ENCODE measurements at regions not wholly inside any gene's neighbourhood (a gene's known extent, or its start where the extent isn't known, plus 50 kb on each side); places are given as distances from the start of the nearest gene placed in this dataset.

DNA sequence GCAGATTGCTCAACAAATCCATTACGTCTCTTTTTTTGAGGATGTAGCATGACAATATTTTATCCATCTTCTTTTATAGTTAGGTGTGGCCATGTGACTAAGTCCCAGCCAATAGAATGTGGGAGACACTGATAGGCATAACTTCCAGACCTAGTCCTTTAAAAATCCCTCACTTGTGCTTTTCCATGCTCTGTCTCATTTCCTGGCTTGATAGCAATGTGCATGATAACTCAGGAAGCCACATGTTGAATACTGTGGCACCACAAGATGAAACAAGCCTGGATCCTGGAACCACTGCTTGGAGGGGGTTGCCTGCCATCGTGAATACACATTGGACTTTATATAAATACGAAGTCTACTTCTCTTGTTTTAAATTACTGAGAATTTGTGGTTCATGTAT, 184.0 kb upstream of the NEIL3 start:
- TF ChIP-seq EZH2phosphoT487 (IDR thresholded peaks at IDR 0.05; ENCODE audit: low read depth, severe bottlenecking, unreplicated experiment): no peak
- TF ChIP-seq, protein P1, sequence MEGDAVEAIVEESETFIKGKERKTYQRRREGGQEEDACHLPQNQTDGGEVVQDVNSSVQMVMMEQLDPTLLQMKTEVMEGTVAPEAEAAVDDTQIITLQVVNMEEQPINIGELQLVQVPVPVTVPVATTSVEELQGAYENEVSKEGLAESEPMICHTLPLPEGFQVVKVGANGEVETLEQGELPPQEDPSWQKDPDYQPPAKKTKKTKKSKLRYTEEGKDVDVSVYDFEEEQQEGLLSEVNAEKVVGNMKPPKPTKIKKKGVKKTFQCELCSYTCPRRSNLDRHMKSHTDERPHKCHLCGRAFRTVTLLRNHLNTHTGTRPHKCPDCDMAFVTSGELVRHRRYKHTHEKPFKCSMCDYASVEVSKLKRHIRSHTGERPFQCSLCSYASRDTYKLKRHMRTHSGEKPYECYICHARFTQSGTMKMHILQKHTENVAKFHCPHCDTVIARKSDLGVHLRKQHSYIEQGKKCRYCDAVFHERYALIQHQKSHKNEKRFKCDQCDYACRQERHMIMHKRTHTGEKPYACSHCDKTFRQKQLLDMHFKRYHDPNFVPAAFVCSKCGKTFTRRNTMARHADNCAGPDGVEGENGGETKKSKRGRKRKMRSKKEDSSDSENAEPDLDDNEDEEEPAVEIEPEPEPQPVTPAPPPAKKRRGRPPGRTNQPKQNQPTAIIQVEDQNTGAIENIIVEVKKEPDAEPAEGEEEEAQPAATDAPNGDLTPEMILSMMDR (IDR thresholded peaks at IDR 0.05; ENCODE audit: poor library complexity): no peak
- TF ChIP-seq EZH2 (IDR thresholded peaks at IDR 0.05; ENCODE audit: borderline replicate concordance): no peak

Measured in hepatocyte (in vitro differentiated cells).